Hematopoietic multipotent progenitor cell (in vitro differentiated cells): ENCODE measurements at regions not wholly inside any gene's neighbourhood (a gene's known extent, or its start where the extent isn't known, plus 50 kb on each side); places are given as distances from the start of the nearest gene placed in this dataset.
"Not testable (repeated sequence)": the region's sequence is repeated elsewhere in the genome, so short reads cannot be mapped to it uniquely, and the experiment has no call there.

Experiments used
- DNase-seq, 3 donors: peaks; one replicate each; pipeline ENCODE4 v3.0.0-alpha.2; 2011 to 2015; ENCODE audit warnings: low read depth in 2 of 3, low spot score in 2 of 3

DNA sequence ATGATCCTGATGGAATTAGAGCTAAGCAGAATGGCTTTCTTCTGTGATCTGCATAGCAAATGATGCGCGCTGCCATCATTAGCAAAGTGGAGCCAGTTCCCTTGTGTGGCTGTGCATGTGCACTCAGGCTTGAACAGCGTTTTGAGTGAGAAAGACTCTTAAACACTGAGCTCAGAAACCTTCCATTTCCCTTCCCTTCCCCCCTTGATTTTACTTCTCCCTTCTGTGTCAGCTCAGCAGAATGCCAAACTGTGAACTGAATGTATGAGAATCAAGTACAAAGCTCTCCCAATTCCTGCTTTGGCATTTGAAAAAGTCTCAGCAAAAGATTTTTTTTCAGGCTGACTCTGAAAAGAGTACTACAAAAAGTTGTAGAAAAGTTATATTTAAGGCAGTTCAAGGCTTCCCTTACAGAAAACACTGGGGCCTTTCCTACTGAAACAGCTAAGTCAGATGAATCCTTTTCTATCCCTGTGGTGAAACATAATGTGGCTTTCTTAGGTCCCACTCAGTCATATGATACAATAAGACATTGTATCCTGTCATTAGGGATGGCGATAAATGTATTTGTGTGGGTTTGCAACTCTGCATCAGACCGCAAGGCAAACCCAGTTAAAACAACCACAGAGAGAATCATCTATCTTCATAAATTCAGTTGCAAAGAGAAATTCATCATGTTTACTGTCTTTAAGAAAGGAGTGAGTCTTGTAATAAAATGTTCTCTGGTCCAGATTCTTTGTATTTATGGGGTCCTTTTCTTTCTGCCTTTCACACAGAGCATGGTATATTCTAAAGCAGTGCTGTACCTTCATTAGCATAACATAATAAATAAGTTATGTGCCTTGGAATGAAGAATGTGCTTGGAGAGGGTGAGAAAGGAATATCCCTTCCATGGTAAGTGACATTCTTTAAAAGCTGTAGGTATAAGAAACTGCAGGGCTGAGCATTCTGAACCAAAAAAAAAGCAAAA, 222.6 kb downstream of the CAAP1 start:
- peak in 1 of 3 donors; percentile 15 for DNase-seq

DNA sequence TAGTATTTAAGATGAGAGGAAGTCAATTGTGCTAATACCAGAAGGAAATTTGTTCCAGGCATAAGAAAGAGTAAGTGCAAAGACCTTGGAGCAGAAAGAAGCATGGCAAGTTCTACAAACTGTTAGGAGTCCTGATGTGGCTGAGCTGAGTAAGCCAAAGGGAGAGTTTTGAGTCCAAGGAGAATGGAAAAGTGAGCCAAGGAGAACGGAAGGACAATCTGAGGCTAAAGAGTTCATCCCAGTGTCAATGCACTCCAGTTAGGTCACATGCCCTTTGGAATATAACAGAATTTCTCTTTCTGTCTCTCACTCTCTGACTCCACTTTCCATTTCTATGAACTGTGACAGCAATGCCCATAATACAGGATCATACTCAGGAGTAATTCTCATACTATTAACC, 224.7 kb downstream of the CAAP1 start:
- DNase-seq: no peak

DNA sequence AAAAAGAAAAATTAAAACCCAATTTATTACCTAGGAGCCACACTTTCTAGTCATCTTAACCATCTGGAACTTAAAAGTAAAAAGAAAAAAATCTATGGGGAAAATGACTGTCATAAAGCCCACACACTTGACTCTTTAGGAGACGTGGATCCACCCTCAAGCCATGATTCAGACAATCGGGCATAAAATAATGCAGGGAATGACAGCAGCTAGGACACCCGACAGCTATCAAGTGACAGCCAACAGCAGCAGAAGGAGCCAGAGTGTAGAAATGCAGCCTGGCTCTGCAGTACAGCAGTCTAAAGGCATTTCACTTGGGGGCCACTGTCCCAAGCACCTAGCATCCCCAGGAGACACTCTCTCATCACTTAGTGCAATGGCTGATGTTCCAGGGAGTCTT, 226.9 kb downstream of the CAAP1 start:
- no peak for DNase-seq

DNA sequence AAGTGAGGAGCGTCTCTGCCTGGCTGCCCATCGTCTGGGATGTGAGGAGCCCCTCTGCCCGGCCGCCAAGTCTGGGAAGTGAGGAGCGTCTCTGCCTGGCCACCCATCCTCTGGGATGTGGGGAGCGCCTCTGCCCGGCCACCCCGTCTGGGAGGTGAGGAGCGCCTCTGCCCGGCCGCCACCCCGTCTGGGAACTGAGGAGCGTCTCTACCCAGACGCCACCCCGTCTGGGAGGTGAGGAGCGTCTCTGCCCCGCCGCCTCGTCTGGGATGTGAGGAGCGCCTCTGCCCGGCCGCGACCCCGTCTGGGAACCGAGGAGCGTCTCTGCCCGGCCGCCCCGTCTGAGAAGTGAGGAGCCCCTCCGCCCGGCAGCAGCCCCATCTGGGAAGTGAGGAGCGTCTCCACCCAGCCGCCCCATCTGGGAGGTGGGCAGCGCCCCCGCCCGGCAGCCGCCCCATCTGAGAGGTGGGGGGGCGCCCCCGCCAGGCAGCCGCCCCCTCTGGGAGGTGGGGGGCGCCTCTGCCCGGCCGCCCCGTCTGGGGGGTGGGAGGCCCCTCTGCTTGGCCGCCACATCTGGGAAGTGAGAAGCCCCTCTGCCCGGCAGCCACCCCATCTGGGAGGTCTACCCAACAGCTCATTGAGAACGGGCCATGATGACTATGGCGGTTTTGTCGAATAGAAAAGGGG, 228.4 kb downstream of the CAAP1 start:
- not testable (repeated sequence) for DNase-seq

DNA sequence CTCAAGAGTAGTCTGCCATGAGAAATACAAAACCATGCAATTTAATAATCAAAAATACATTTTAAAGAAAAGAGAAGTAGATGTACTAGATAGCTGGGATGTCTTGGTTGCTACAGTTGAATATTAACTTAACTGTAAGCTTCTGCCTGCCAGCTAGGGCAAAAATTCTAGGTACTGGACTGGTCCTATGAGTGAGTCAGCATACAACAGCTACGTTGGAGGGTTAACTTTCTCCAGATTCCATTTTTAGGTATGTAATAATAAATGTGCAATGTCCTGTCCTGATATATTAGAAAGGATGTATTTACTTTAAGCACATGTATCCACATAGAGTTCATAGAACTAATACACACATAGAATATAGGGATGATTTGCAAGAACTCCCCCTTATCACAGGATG, 230.1 kb downstream of the CAAP1 start:
- DNase-seq: no peak

DNA sequence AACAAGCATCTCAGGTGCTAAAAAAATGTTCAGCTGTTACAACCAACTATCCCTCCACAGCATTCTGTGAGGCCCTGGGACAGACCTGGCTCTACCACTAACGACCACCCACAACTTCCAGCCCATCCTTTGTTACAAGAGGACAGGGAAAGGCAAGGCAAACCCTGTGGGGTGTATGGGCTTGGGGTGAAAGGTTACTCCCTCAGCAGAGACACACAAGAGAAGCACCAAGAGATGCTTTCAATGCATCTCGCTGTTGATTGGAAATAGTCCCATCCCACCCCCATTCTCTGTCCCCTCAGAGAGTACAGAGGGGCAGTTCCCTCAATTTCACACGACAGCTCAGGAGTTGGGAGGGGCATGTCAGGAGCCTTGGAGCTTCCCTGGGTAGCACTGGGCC, 234.1 kb downstream of the CAAP1 start:
- no peak for DNase-seq

DNA sequence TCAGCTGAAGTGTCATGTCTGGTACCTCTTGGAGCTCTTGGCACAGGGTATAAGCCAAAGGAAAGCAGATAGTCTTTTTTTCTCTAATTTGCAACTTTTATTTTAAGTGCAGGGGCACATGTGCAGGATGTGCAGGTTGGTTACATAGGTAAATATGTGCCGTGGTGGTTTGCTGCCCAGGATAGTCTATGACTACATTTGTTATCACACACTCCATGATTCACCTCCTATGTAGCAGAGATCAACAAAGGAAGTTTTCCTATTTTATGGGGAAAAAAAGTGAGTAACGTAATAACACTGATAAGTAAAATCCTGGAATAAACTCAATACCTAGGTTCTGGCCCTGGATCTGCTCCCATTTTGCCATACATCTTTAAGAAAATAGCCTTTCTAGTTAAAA, 234.6 kb downstream of the CAAP1 start:
- DNase-seq: no peak

DNA sequence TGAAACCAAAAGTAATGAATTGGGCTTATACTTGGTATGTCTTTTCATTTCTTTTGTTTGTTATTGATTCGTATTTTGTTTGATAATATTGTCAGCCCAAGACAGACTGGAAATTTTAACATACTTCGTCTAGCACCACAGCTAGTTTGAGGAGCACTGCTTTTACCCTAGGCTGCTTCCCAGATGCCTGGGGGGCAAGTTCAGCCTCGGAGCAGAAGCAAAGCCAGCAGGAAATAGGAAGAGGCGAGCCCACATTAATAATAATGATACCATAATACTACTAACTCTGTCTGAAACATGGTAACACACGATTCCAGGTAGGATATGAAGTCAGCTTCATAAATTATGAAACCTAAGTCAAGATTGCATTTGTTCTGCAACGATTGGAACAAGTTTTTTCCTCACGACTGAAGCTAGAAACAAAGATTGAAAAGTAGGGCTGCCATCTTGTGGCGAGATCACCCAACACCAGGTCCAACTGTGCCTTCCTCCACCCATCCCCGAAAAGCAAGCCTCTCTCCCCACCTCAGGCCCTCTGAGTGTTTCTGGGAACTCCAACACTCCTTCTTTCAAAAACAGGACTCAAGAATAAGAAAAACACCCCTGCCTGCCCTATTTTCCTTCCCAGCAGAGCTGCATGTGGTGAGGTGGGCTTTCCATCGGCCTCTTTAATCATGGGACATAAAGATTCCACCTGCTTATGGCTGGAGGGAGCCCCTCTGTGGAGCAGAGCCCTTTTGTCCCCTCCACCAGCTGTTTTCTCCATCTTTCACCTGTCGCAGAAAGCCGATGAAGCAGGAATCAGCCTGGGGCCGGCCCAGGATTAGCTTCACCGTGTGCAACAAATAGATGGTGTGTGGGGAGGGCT, 236.4 kb downstream of the CAAP1 start:
- no peak for DNase-seq

DNA sequence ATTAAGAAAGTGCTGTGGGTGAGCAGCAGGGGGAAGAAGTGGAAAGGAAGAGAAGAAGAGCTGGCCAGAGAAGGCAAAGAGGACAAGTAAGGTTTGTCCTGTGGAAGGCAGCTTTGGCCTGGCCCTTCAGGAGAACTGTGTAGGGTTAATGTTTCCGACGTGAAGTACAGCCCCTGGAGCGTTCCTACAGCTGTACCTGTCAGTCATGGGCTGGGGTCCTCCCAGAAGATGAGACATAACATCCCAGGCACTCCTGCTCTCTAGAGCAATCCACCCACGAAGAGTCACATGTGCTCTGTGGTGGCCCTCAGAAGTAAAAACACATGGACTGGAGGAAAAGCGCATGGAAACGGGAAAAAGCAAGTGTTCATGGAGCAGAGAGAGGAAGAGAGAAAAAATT, 237.4 kb downstream of the CAAP1 start:
- DNase-seq: no peak

DNA sequence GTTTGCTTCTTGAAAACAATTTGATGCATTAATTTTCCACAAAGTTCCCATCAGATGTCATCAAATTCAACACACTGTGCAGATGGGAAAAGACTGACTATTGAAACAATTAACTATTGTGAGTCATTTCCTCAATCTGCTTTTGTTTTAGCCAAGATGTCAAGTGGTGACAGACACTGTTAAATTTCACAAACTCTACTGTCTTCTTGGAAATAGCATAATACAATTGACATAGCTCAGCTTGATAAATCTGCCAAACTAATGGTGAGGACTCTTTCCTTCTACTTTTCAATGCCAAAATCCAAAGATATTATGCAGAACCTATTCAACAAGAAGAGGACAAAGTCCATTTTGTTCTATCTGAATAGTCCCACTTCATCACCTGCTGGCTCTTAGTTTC, 242.3 kb downstream of the CAAP1 start:
- DNase-seq: no peak

DNA sequence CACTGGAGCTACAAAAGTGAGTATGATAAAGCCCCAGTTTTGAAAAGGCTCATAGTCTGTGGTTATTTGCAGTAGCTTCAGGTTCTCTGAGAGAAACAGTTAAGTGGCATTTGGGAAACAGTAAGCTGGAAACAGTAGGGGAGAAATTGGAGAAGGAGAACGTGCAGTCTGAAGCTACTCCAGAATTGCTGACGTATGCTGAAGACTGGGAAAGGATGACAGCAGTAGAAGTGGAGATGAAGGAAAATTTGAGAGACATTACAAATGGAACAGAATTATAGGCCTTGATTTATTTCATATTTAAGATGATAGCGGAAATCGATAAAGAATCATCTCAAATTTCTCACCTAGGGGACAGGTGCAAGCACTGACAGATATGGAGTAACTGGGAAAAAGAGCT, 248.8 kb downstream of the CAAP1 start:
- DNase-seq: no peak

DNA sequence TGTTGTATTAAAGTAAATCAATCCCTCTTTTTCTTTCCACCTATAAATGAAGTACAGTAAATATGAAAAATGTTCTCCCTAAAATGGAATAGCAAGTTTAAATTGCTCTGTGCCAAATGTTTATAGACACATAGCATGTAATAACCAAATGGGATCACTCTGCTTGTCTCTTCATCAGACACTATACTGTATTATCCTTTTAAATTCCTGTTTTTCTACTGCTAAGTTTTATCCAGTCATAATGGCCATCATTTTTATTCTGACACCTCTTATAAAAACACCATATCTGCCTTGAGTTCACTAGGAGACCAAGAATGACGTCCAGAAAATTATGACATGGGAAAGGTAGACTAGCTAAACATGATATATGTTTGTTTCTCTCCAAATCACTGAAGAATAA, 252.8 kb downstream of the CAAP1 start:
- no peak for DNase-seq

DNA sequence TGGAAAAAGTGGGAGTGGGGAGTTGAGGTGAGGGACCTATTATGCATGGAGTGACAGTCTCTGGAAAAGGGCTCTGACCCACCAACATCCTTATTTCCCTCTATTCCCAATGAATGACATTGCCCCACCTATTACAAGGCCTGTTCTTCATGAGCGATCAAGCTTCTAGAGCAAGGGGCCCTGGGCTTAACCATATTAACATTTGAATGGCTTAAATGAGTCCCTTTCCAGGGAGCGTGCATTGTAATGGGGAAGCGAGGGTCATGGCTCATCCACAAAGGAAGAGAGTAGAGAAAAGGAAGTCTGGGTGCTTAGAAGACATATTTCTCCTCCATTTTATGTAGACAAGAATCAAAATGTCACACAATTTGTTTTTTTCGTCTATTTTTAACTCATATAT, 255.5 kb downstream of the CAAP1 start:
- no peak for DNase-seq

DNA sequence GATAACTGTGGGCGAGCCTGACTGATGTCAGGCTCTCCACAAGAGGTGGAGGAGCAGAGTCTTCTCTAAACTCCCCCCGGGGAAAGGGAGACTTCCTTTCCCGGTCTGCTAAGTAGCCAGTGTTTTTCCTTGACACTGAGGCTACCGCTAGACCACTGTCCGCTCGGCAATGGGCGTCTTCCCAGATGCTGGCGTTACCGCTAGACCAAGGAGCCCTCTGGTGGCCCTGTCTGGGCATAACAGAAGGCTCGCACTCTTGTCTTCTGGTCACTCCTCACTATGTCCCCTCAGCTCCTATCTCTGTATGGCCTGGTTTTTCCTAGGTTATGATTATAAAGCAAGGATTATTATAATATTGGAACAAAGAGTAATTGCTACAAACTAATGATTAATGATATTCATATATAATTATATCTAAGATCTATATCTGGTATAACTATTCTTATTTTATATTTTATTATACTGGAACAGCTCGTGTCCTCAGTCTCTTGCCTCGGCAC, 278.7 kb downstream of the CAAP1 start:
- DNase-seq: not testable (repeated sequence)

DNA sequence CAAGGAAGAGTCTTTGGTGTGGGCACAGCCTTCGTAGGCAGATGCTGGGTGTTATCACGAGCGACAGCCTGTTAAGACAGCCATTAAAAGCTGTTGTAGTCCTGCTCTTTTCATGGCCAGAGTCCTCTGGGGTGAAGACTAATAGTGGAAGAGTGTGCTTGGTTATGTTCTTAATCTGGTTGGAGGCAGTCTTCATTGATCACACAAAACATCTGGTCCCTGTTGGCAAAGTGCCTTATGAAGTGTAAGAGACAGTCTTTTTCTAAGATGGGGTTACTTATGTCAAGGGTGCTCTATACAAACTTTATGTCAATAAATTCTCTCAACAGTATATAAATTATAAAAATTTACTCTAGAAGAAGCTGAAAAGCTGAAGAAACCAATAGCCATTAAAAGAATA, 280.4 kb downstream of the CAAP1 start:
- no peak for DNase-seq

DNA sequence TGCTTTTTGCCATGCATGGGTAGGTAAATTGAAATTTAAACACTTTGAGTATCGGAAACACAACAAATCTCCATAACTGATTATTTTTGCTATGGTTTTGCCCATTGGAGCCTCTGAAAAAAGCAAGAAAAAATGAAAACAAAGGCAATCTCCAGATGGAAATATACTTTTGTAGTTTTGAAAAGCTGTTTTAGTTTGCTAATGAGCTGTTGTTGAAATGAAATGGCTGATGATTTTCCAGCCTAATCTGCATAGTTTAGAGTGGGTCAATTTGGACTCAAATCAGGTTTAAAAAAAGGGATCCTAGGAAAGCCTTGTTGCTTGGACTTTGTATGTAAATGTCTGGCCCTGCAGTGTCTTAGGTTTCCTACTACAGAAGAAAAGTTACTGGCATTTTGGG, 285.8 kb downstream of the CAAP1 start:
- no peak for DNase-seq

DNA sequence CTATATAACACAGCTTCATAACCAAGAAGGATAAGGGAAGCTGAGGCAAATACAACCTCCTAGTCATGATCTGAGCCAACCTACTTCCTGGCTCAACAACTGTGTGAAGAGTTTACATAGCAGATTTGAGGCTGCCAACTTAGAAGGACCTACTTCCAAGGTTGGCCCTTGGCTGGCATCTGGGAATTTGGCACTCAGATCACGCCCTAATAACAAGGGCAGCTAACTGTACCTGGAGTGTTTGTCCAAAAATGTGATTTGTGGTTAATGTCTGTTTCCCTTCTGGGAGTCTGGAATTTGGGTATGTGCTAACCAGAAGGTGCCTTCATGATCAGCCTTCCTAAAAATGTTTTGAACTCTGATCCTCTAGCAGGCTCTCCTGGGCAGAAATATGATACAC, 287.2 kb downstream of the CAAP1 start:
- no peak for DNase-seq

DNA sequence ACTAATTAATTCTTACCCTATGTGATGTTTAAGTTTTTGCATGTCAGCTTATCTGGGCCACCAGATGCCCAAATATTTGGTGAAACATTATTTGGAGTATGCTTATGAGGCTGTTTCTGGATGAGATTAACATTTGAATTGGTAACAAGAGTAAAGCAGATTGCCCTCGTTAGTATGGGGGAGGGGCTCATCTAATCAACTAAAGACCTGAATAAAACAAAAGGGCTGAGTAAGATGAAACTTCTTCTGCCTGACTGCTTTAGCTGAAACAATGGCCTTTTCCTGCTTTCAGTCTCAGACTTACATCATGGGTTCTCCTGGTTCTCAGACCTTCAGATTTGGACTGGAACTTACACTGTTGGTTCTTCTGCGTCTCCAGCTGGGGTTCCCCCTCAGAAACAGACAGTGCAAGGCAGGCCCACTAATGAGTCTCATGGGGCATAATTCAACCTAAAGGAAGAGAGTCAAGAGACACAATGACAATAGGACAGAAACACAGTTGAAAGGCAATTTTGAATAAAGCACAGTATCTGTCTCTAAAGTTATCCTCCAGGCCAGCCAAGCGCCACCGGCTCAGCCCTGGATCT, 288.4 kb downstream of the CAAP1 start:
- DNase-seq: no peak

DNA sequence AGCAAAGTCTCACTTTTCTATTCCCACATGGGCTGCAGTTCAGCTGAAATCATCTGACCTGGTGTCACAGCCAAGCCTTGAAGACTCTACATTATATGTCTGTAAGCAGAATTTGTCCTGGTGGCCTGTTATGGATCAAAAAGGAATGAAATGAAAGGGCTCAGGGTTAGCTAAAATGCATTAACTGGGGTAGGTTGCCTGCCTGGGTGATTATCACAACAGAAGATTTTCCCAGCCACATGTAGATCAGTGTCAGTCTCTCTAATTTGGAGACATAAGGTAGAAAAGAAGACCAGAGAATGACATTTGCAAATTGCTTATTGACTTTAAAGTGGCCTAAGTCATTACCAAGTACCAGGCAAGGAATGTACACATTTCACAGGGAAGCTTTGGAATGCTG, 289.0 kb downstream of the CAAP1 start:
- DNase-seq: no peak

DNA sequence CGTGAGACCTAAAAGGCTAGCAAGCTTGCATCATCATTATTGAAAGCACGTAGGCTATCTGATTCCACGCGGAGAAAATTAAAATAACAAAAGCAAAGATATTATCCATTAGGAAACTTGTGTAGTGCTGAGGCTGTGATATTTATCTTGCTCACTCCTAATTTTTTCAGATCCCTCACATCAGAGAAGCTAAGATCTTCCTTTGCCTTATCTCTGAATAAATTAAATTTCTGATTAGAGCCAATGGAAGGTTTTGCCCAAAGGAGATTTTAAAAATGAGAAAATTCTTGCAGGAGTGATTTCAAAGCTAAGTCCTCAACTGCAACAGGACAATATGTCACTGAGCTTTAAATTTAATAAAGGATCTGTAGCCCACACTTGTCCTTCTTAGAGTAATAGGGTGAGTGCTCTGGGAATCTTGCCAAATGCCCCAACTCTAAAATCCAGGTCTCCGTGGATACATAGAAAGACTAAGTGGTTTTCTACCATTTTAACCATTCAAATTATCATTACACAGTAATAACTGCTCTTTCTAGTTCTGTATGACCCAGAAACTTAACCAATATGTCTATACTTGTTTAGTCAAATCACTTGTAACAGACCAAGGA, 295.0 kb downstream of the CAAP1 start:
- DNase-seq: no peak
